HEK293T (cell line): ENCODE measurements at regions not wholly inside any gene's neighbourhood (a gene's known extent, or its start where the extent isn't known, plus 50 kb on each side); places are given as distances from the start of the nearest gene placed in this dataset.

ENCODE experiments used
- ARNT ChIP-seq: fragments of 450-650 bp; IDR thresholded peaks from 2 replicates; pipeline ENCODE4 v1.6.1; 2017; ENCODE audit warnings: mild to moderate bottlenecking
- BHLHE40 ChIP-seq: fragments of 450-650 bp; IDR thresholded peaks from 2 replicates; pipeline ENCODE4 v1.6.1; 2016; ENCODE audit warnings: mild to moderate bottlenecking, moderate library complexity, borderline replicate concordance
- ELF4 ChIP-seq: fragments of 450-650 bp; IDR thresholded peaks from 2 replicates; pipeline ENCODE4 v1.6.1; 2017; ENCODE audit warnings: antibody characterized with exemption
- FOXM1 ChIP-seq: fragments of 450-650 bp; IDR thresholded peaks from 2 replicates; pipeline ENCODE4 v1.6.1; 2017; ENCODE audit warnings: mild to moderate bottlenecking, borderline replicate concordance
- SUZ12 ChIP-seq: fragments of 450-650 bp; IDR thresholded peaks from 2 replicates; pipeline ENCODE4 v1.6.1; 2016; ENCODE audit warnings: mild to moderate bottlenecking
- ZNF384 ChIP-seq: fragments of 450-650 bp; IDR thresholded peaks from 2 replicates; pipeline ENCODE4 v1.6.1; 2016

DNA sequence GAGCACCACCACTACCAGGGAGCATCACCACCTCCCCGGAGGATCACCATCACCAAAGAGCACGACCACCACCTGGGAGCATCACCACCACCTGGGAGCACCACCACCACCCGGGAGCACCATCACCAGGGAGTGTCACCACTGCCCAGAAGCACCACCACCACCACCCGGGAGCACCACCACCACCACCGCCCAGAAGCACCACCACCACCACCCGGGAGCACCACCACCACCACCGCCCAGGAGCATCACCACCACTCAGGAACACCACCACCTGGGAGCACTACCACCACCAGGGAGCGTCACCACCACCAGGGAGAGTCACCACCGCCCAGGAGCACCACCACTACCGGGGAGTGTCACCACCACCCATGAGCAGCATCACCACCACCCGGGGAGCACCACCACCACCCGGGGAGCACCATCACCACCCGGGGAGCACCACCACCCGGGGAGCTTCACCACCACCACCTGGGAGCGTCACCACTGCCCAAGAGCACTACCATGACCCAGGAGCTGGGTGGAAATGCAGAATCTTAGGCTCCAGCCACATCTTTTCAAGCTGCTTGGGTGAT lies 237.3 kb downstream of the SOD2 start:
- TF ChIP-seq ELF4 (no peak), SUZ12 (no peak), BHLHE40 (no peak), ARNT (no peak), ZNF384 (no peak), FOXM1 (no peak)
